22Rv1 (cell line): ENCODE measurements at regions not wholly inside any gene's neighbourhood (a gene's known extent, or its start where the extent isn't known, plus 50 kb on each side); places are given as distances from the start of the nearest gene placed in this dataset.
"Not testable (repeated sequence)": the region's sequence is repeated elsewhere in the genome, so short reads cannot be mapped to it uniquely, and the experiment has no call there.

ENCODE experiments used
- H3K27ac ChIP-seq: fragments of 450-650 bp; 2 replicates; pipeline ENCODE4 v1.5.1; 2017
- ZFX ChIP-seq: fragments of 450-650 bp; IDR thresholded peaks from 2 replicates; pipeline ENCODE4 v1.6.1; 2017; ENCODE audit warnings: antibody characterized with exemption, borderline replicate concordance
- TF ChIP-seq, protein P1 (sequence below): fragments of 450-650 bp; IDR thresholded peaks from 2 replicates; pipeline ENCODE4 v1.5.1; 2017; ENCODE audit warnings: mild to moderate bottlenecking

DNA sequence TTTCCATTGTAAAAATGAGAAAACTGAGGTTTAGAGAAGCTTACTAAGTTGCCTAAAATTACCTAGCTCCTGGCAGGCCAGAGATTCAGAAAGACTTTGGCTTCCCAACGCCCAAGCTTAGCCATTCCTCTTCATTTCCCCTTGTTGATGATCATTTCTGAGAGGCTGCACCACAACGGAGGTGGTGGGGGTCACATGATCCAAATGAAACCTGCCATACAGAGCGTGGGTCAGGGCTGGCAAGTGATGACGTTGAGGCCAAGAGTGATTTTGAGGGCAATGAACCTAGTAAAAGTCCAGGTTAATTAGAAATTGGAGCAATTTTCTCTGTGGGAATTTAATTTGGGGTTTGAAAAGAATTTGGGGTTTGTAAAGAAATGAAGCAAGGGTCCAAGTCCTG, 109.9 kb downstream of the TMEM182 start:
- H3K27ac ChIP-seq: no peak overlapping the region
- TF ChIP-seq, protein P1, sequence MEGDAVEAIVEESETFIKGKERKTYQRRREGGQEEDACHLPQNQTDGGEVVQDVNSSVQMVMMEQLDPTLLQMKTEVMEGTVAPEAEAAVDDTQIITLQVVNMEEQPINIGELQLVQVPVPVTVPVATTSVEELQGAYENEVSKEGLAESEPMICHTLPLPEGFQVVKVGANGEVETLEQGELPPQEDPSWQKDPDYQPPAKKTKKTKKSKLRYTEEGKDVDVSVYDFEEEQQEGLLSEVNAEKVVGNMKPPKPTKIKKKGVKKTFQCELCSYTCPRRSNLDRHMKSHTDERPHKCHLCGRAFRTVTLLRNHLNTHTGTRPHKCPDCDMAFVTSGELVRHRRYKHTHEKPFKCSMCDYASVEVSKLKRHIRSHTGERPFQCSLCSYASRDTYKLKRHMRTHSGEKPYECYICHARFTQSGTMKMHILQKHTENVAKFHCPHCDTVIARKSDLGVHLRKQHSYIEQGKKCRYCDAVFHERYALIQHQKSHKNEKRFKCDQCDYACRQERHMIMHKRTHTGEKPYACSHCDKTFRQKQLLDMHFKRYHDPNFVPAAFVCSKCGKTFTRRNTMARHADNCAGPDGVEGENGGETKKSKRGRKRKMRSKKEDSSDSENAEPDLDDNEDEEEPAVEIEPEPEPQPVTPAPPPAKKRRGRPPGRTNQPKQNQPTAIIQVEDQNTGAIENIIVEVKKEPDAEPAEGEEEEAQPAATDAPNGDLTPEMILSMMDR: no peak
- TF ChIP-seq ZFX: no peak

DNA sequence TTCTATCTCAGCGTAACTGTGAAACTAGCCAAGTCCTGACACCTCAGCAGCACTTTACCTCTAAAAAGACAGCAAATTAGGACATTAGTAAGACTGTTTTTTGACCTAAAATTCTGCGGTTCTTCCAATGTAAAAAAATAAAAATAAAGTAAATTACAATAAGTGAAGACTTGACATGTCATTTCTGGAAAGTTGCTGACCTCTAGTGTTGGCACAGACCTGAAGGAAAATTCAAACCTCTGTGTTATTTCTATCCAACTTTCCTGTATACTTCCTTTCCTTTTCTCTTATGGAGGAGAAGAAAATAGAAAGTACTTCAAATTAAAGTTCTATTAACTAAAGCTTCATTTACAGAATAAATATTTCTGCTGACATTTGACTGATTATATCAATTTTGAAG, 110.6 kb downstream of the TMEM182 start:
- no peak overlapping the region for H3K27ac ChIP-seq
- no peak for TF ChIP-seq ZFX
- TF ChIP-seq, protein P1: peak; percentile 8; the same call in 1 of the 2 replicates

DNA sequence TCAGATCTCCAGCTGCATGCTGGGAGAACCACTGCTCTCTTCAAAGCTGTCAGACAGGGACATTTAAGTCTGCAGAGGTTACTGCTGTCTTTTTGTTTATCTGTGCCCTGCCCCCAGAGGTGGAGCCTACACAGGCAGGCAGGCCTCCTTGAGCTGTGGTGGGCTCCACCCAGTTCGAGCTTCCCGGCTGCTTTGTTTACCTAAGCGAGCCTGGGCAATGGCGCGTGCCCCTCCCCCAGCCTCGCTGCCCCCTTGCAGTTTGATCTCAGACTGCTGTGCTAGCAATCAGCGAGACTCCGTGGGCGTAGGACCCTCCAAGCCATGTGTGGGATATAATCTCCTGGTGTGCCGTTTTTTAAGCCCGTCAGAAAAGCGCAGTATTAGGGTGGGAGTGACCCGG, 117.7 kb downstream of the TMEM182 start:
- H3K27ac ChIP-seq: not testable (repeated sequence)

DNA sequence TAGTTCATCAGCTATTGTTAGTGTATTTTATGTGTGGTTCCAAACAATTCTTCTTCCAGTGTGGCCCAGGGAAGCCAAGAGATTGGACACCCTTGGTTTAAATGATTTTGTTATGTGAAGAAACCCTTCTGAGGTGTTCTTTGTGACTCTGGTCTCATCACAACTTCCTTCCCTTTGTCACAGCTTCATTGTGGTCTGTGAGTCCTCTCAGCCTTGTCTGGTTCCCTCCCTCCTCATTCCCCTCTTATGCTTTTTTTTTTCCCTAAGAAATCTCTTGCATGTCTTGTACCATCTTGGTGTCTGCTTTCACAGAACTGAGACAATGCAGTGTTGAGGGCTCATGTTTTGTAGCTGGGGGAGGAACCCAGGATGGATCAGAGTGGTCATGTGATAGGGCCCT, 118.9 kb downstream of the TMEM182 start:
- H3K27ac ChIP-seq: no peak overlapping the region
- TF ChIP-seq, protein P1: no peak

DNA sequence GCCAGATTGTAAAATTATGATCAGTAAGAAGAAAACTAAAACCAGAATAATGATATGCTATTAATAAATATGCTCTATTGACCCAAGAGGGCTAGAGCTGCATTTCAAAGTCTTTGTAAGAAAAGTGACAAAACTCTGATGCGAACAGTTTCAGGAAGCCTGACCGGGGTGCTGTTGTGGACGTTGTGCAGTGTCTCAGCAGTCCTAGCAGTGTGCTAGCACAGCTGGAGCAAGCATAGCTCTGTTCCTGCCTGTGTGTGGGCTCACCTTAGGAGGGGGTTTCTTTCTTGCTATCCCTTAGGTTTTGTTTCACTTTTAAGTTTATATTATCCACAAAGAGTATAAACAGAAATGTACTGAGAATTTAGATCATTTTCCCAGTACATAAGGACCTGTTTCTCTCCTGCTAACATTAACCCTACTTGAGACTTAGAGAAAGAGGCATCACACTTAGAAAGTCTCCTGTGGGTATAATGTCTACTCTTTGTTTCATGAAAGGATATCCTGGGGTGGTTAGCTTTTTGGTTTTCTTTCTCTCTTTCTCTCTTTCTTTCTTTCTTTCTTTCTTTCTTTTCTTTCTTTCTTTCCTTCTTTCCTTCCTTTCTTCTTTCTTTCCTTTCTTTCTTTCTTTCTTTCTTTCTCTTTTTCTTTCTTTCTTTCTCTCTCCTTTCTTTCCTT, 124.5 kb downstream of the TMEM182 start:
- H3K27ac ChIP-seq: no peak overlapping the region

DNA sequence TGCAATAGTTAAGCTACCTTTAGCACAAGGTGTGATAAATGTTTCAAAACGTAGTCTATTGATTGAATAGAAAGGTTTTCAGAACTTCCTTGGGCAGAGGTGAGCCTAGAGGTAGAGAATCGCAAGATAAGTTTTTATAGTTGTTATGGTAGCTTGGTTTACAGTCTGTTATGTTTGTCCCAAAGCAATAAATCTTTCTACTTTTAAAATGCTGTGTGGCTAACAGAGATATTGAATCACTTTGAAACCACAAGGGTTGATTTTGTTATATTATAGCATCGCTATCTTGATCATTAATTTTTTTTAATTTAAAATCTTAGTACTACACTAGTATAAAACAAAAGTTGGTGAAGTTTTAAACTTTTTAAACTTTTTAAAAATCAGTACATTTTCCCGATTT, 126.7 kb downstream of the TMEM182 start:
- H3K27ac ChIP-seq: no peak overlapping the region
- TF ChIP-seq, protein P1: no peak
- no peak for TF ChIP-seq ZFX

More for the DNA sequence above, 124.5 kb downstream of the TMEM182 start:
- no peak for TF ChIP-seq ZFX
- TF ChIP-seq, protein P1: no peak

DNA sequence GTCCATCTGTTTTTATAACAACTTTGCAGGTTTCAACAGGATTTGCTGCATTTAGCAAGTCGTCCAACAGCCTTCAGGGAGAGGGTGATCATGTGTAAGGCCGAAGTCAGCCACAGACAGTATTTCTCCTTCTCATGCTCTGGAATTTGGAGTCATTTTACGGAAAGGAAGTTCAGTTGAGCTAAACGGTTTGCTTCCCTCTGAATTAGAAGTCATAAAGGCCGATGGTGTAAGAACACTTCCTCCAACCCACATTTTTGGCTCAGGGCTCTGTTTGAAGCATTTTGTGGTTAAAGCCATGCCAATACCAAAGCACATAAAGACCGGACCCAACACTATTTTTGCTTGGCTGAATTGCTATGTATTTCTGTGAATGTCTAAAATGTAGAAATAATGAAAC, 129.5 kb downstream of the TMEM182 start:
- TF ChIP-seq, protein P1: no peak
- TF ChIP-seq ZFX: no peak
- no peak overlapping the region for H3K27ac ChIP-seq
